Kidney (tissue), 1 donor: ENCODE measurements at regions not wholly inside any gene's neighbourhood (a gene's known extent, or its start where the extent isn't known, plus 50 kb on each side); places are given as distances from the start of the nearest gene placed in this dataset.

Experiments used
- microRNA-seq: library from miRNA; unstranded; fragments of <30 nt; microRNA quantifications from one replicate; pipeline ENCODE4 v1.2.0, GENCODE V29; 2020
- donor health status: DM: yes; HTN: yes; CAD: no.

Small RNAs in the stretch of these regions (microRNA-seq; reads per million reads assigned to microRNA genes)
- 1.7 reads per million for gene MIR466
